OCI-LY7 (cell line): ENCODE measurements at regions not wholly inside any gene's neighbourhood (a gene's known extent, or its start where the extent isn't known, plus 50 kb on each side); places are given as distances from the start of the nearest gene placed in this dataset.

ENCODE experiments used
- BruUV-seq: library from RNA; stranded (reverse); fragments of 400-500 nt; replicated peaks from 2 replicates; lab custom pipeline; 2021; lab: Mats Ljungman, UMichigan
- CTCF ChIA-PET: fragments of 300-600 bp; sonication (Branson Sonifier 250); formaldehyde crosslinking; loops from one replicate; lab custom pipeline; 2022; ENCODE audit warnings: antibody characterized with exemption; ENCODE audit not compliant: unreplicated experiment; lab: Charles Lee
- POLR2A ChIA-PET: fragments of 300-600 bp; sonication (Branson Sonifier 250); formaldehyde crosslinking; loops from one replicate; lab custom pipeline; 2022; ENCODE audit warnings: antibody characterized with exemption; lab: Charles Lee
- DNase-seq: peaks from one replicate; pipeline ENCODE4 v3.0.0-alpha.2; 2015; ENCODE audit warnings: low spot score
- H2AFZ ChIP-seq: fragments of 200-600 bp; sonication (generic), shearing (Covaris generic); 2 replicates; pipeline ENCODE4 v1.6.1; 2014; ENCODE audit warnings: mild to moderate bottlenecking, antibody characterized with exemption, low read length, moderate library complexity
- H3K27ac ChIP-seq: fragments of 200-600 bp; sonication (generic); 2 replicates; pipeline ENCODE4 v1.5.1; 2014; ENCODE audit warnings: mixed run types, low read depth, mild to moderate bottlenecking, moderate library complexity, low read length, inconsistent platforms; ENCODE audit not compliant: poor library complexity, severe bottlenecking
- H3K36me3 ChIP-seq: fragments of 200-600 bp; sonication (generic); 2 replicates; pipeline ENCODE4 v1.6.1; 2014; ENCODE audit warnings: mild to moderate bottlenecking, antibody characterized with exemption, low read length, moderate library complexity, mixed read lengths; ENCODE audit not compliant: insufficient read depth
- H3K4me1 ChIP-seq: fragments of 200-600 bp; sonication (generic); 2 replicates; pipeline ENCODE4 v1.5.1; 2014; ENCODE audit warnings: mild to moderate bottlenecking, low read length; ENCODE audit not compliant: insufficient read depth, poor library complexity, severe bottlenecking
- H3K4me2 ChIP-seq: fragments of 200-600 bp; sonication (generic); 2 replicates; pipeline ENCODE4 v1.6.1; 2014; ENCODE audit warnings: mild to moderate bottlenecking, low read length
- H3K4me3 ChIP-seq: fragments of 200-600 bp; sonication (generic); 2 replicates; pipeline ENCODE4 v1.5.1; 2014; ENCODE audit warnings: mild to moderate bottlenecking, low read depth, low read length; ENCODE audit not compliant: poor library complexity, severe bottlenecking
- H3K79me2 ChIP-seq: fragments of 200-600 bp; sonication (generic); 2 replicates; pipeline ENCODE4 v1.6.1; 2016; ENCODE audit warnings: low read depth, mild to moderate bottlenecking, low read length, moderate library complexity, mixed read lengths; ENCODE audit not compliant: insufficient read depth
- H3K9me2 ChIP-seq: fragments of 200-600 bp; sonication (generic); 2 replicates; pipeline ENCODE4 v1.6.1; 2016; ENCODE audit warnings: mild to moderate bottlenecking, low read length, mixed read lengths; ENCODE audit not compliant: insufficient read depth
- H3K9me3 ChIP-seq: fragments of 200-600 bp; sonication (generic); 2 replicates; pipeline ENCODE4 v1.6.1; 2014; ENCODE audit warnings: mild to moderate bottlenecking, mixed run types, low read length, mixed read lengths
- H4K20me1 ChIP-seq: fragments of 200-600 bp; sonication (generic); 2 replicates; pipeline ENCODE4 v1.6.1; 2014; ENCODE audit warnings: mild to moderate bottlenecking, antibody characterized with exemption, low read length, moderate library complexity, mixed read lengths; ENCODE audit not compliant: insufficient read depth
- EZH2phosphoT487 ChIP-seq: fragments of 200-600 bp; sonication (generic); IDR thresholded peaks from 2 replicates; pipeline ENCODE4 v1.6.1; 2018; ENCODE audit warnings: low read depth, borderline replicate concordance, mild to moderate bottlenecking, mixed run types, antibody characterized with exemption, low read length, moderate library complexity, mixed read lengths
- intact Hi-C: fragments of 100-400 bp; cut with micrococcal nuclease; formaldehyde crosslinking; loops from one replicate; pipeline ENCODE4 v1.10.0; 2022; ENCODE audit not compliant: unreplicated experiment
- TF ChIP-seq, protein P1 (sequence below): fragments of 200-600 bp; sonication (generic); conservative IDR thresholded peaks from 2 replicates; pipeline ENCODE4 v1.5.1; 2014; ENCODE audit warnings: mild to moderate bottlenecking, antibody characterized with exemption, low read length, moderate library complexity, mixed read lengths

GRCh38 chr2:144097440-144098225 lies 422.3 kb downstream of the ZEB2 start:
- H3K4me3 ChIP-seq, result no peak overlapping the region
- BruUV-seq, result no TSS peak
- H3K4me2 ChIP-seq, result no peak overlapping the region
- H3K36me3 ChIP-seq, result no peaks in the 10 kb centered on the region
- no peaks in the 10 kb centered on the region for H3K9me3 ChIP-seq
- H3K9me2 ChIP-seq, result no peaks in the 10 kb centered on the region
- intact Hi-C loops, result no loop called here
- CTCF ChIA-PET, result no interaction called here
- TF ChIP-seq EZH2phosphoT487, result no peak
- TF ChIP-seq, protein P1, sequence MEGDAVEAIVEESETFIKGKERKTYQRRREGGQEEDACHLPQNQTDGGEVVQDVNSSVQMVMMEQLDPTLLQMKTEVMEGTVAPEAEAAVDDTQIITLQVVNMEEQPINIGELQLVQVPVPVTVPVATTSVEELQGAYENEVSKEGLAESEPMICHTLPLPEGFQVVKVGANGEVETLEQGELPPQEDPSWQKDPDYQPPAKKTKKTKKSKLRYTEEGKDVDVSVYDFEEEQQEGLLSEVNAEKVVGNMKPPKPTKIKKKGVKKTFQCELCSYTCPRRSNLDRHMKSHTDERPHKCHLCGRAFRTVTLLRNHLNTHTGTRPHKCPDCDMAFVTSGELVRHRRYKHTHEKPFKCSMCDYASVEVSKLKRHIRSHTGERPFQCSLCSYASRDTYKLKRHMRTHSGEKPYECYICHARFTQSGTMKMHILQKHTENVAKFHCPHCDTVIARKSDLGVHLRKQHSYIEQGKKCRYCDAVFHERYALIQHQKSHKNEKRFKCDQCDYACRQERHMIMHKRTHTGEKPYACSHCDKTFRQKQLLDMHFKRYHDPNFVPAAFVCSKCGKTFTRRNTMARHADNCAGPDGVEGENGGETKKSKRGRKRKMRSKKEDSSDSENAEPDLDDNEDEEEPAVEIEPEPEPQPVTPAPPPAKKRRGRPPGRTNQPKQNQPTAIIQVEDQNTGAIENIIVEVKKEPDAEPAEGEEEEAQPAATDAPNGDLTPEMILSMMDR, result no peak
- H4K20me1 ChIP-seq, result no peaks in the 10 kb centered on the region
- no peak overlapping the region for H3K27ac ChIP-seq
- POLR2A ChIA-PET, result interaction anchor here (0.5 to 1.0 kb wide), 3 partner anchors 19 to 252 kb away, joined by 3 to 5 read pairs (median 3); no protein-coding TSS in a partner anchor
- H2AFZ ChIP-seq, result no peak overlapping the region
- no peaks in the 10 kb centered on the region for H3K4me1 ChIP-seq
- no peak for DNase-seq
- H3K79me2 ChIP-seq, result no peaks in the 10 kb centered on the region

- no peak overlapping the region for H3K27ac ChIP-seq
- H3K4me3 ChIP-seq, result no peak overlapping the region
- H3K4me2 ChIP-seq, result no peak overlapping the region
- TF ChIP-seq, protein P1, result no peak
- TF ChIP-seq EZH2phosphoT487, result no peak
- no peaks in the 10 kb centered on the region for H3K4me1 ChIP-seq
- H2AFZ ChIP-seq, result no peak overlapping the region
- ChIA-PET POLR2A (no interaction called here), CTCF (no interaction called here)
- DNase-seq, result no peak
- intact Hi-C loops, result no loop called here
- H3K9me2 ChIP-seq, result no peaks in the 10 kb centered on the region
- H3K36me3 ChIP-seq, result no peaks in the 10 kb centered on the region
- H4K20me1 ChIP-seq, result no peaks in the 10 kb centered on the region
- no peaks in the 10 kb centered on the region for H3K79me2 ChIP-seq
- H3K9me3 ChIP-seq, result no peaks in the 10 kb centered on the region
- BruUV-seq, result no TSS peak
Measured at GRCh38 chr2:144096531-144096930, 423.4 kb downstream of the ZEB2 start.
